Left colon (tissue), 2 donors: ENCODE measurements at regions not wholly inside any gene's neighbourhood (a gene's known extent, or its start where the extent isn't known, plus 50 kb on each side); places are given as distances from the start of the nearest gene placed in this dataset.

Source experiments
- ATAC-seq: fragments of 200-7000 bp; cut with Tn5 transposase; one replicate; pipeline ENCODE4 v1.9.1; 2020; ENCODE audit warnings: mild to moderate bottlenecking, moderate library complexity
- DNase-seq, 2 donors: peaks; one replicate each; pipeline ENCODE4 v3.0.0-alpha.2; 2020
- intact Hi-C, 2 donors: fragments of 100-400 bp; cut with DNase I in 1 of 2; cut with micrococcal nuclease in 1 of 2; formaldehyde crosslinking; loops; one replicate each; pipeline versions ENCODE4 v1.11.2 to v1.14.0; 2022; cut with DNase I, micrococcal nuclease
- donor health status: DM: no; HTN: no; CAD: no.
- donor health status: DM: yes; HTN: yes; CAD: no.

GRCh38 chr12:25838007-25838406, 120.5 kb upstream of the RASSF8 start:
- DNase-seq (no peak), ATAC-seq (no peak)
- intact Hi-C loops, result no loop called here

GRCh38 chr12:25839470-25839869, 119.0 kb upstream of the RASSF8 start:
- ATAC-seq, result no peak
- DNase-seq, result no peak
- intact Hi-C loops, result no loop called here

GRCh38 chr12:25840678-25841465, 117.6 kb upstream of the RASSF8 start:
- no peak for ATAC-seq
- intact Hi-C loops, result no loop called here
- DNase-seq, result no peak

GRCh38 chr12:25842254-25842653, 116.2 kb upstream of the RASSF8 start:
- no peak for ATAC-seq
- no peak for DNase-seq
- intact Hi-C loops, result no loop called here

GRCh38 chr12:25843976-25844375, 114.5 kb upstream of the RASSF8 start:
- ATAC-seq, result no peak
- intact Hi-C loops, result no loop called here
- DNase-seq, result no peak

DNA sequence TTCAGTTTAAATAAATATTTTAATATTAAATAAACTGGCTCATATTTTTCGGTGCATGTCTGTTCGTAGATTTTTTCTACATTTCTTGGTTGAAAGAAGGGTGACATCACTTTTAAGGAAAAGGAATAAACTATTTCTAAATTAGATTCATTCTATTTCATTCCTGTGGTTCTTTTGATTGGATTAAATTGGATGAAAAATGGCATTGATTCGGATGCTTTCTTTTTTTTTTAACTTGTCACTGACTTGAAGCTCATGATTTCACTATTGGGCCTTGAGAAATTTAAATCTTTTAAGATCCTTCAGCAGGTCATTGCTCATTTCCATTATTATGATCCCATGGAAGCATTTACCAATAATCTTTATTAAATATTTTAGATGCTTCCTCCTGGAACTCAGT, 113.1 kb upstream of the RASSF8 start:
- ATAC-seq, result no peak
- intact Hi-C loops, result no loop called here

DNA sequence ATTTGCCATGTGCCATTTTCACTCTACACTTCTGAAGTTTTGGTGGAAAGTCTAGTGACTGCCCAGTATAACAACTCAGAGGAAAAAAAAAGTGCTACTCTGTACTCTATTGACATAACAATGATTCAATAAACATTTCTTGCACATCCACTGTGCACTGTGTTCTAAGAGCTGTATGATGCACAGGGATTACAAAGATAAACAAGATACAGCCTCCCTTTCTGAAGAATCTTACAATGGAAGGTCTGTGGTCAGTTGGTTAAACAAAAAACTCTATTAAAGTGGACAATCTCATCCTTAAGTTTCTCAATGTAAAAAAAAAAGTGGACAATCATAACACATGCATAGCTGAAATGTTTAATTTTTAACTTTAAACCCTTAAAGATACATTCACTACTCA, 105.7 kb upstream of the RASSF8 start:
- ATAC-seq (no peak), DNase-seq (no peak)
- intact Hi-C loops, result no loop called here

More for the DNA sequence above, 113.1 kb upstream of the RASSF8 start:
- DNase-seq, result no peak

GRCh38 chr12:25853316-25854095, 105.0 kb upstream of the RASSF8 start:
- no peak for DNase-seq
- intact Hi-C loops, result no loop called here
- ATAC-seq, result no peak

DNA sequence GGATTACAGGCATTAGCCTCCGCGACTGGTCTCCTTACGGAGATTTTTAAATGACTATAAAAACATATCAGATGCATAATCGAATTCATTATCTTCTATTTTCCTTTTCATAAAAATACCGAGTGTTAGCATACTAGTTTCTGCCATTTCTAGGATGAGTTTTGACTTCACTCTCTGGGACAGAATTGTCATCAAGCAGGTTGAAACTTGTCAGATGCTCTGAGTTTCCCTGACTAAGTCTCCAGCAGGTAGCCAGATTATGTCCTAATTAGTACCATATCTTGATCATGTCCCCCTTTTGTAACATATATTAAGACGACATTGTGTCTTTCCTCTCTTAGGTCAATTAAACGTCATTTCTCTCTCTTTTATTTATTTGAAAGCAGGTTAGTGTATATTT, 103.5 kb upstream of the RASSF8 start:
- DNase-seq, result no peak
- no peak for ATAC-seq

GRCh38 chr12:25855716-25856115, 102.8 kb upstream of the RASSF8 start:
- DNase-seq (no peak), ATAC-seq (no peak)
- intact Hi-C loops, result no loop called here

More for the DNA sequence above, 103.5 kb upstream of the RASSF8 start:
- intact Hi-C loops, result no loop called here

DNA sequence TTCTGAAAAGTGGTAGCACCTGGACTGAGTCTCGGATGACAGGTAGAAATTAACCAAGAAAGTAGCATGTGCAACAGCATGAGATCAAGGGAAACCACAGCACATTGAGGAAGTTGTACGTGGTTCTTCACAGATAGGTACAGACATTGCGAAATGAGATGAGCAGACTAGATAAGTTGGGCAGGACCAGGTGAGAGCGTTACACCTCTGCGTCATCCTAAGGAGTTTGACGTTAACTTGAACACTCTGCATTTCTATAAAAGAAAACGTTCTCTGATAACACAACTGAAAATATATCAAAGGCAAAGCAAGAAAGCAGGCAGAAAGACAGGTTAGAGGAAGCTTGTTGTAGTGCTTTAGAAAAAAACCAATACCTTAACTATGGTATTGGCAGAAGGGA, 98.5 kb upstream of the RASSF8 start:
- DNase-seq (no peak), ATAC-seq (no peak)
- intact Hi-C loops, result no loop called here

- no peak for ATAC-seq
- intact Hi-C loops, result no loop called here
- DNase-seq, result no peak
These were observed 97.3 kb upstream of the RASSF8 start for GRCh38 chr12:25861226-25861625.

DNA sequence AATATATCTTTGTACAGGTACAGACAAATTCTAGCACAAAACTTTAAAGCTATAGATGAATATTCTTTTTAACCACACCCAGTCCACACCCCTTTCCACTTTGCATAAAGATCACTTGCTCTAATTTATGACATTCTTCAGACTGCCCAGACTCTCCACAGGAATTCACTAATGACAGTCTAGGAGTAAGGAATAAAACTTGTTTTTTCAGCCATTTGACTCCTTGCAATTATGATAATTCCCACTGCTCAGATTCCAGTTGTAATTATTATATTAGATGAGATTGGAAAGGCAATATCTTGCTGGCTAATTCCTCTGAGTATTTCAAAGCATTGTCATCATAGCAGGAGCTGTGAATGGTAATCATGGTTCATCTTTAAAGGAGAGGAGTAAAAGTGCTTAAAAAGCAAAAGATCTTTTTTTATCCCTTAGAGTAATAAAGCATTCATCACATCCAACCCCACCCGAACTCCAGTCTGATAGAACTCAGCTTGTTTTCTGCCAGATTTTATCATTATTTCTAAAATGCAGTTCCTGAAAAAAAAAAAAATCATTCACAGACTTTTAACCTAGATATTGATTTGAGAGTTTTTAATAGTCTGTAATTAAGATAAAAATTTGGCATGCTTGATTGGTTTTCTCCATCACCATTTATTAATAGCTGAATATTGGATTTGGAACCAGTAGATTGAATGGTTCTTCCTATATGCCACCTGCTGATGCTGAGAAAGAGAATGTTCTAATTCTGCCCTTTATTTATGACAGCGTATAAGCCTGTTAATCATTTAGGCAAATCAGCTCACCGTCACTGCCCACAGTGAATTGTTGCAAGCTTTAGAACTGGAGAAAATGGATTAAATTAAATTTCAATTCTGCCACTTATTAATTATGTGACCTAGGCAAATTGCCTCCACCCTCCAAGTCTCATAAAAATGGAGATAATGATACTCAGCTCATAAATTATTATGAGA, 93.9 kb upstream of the RASSF8 start:
- no peak for DNase-seq
- no peak for ATAC-seq
- intact Hi-C loops, result no loop called here

- intact Hi-C loops, result no loop called here
- ATAC-seq, result no peak
- DNase-seq, result no peak
These were observed 91.7 kb upstream of the RASSF8 start for GRCh38 chr12:25866586-25867378.

- DNase-seq, result no peak
- intact Hi-C loops, result no loop called here
- ATAC-seq, result no peak
These were observed 90.3 kb upstream of the RASSF8 start for GRCh38 chr12:25868193-25868592.

GRCh38 chr12:25872137-25872536, 86.3 kb upstream of the RASSF8 start:
- DNase-seq, result no peak
- ATAC-seq, result no peak
- intact Hi-C loops, result no loop called here

DNA sequence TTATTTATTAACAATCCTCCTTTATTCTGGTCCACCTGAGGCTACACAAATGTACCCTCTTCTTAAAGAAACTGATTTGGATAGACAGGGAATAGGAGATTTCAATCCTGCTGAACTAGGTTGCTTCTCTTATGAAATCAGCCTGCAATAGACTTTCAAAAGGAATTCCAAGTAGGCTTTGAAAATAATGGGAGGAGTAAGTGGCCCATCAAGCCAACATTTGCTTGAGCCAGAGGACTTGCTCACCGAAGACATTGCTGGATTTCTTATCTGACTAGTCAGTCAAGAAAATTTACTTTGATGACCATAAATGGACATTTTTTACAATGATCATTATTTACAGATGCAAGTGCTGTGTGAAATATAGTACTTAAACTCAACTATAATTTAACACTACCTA, 82.8 kb upstream of the RASSF8 start:
- DNase-seq, result no peak
- ATAC-seq, result no peak
- intact Hi-C loops, result no loop called here

DNA sequence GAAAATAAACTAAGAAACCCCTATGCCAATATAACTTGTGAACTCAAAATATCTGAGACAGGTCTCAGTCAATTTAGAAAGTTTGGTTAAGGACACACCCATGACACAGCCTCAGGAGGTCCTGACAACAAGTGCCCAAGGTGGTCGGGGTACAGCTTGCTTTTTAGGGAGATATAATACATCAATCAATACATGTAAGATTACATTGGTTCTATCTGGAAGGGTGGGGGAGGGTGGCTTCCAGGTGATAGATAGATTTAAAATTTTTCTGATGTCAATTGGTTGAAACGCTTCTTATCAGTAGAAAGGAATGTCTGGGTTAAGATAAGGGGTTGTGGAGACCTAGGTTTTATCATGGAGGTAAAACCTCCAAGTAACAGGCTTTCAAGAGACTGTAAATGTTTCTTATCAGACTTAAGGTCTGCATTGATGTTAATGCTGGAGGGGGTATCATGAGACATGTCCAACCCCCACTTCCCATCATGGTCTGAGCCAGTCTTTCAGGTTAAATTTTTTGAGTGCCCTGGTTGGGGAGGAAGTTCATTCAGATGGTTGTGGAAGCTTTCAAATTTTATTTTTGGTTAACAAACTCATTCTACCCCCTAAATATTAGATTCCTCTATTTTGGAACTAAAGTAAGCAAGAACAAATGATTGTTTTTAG, 82.0 kb upstream of the RASSF8 start:
- no peak for ATAC-seq
- intact Hi-C loops, result no loop called here
- no peak for DNase-seq
